ENCODE measurements at regions not wholly inside any gene's neighbourhood (a gene's known extent, or its start where the extent isn't known, plus 50 kb on each side); places are given as distances from the start of the nearest gene placed in this dataset.

GRCh38 chr10:44011603-44011981 lies 362.9 kb upstream of the ZNF32 start:
- TF ChIP-seq CTCF (conservative IDR thresholded peaks at IDR 0.05), result no peak
- no peak for TF ChIP-seq ZFX (IDR thresholded peaks at IDR 0.05)
